Lower leg skin (tissue), 3 donors: ENCODE measurements at regions not wholly inside any gene's neighbourhood (a gene's known extent, or its start where the extent isn't known, plus 50 kb on each side); places are given as distances from the start of the nearest gene placed in this dataset.

Source experiments
- CTCF ChIP-seq, 3 donors: fragments of 450-650 bp; IDR thresholded peaks; one replicate each; pipeline ENCODE4 v1.5.1; 2016; ENCODE audit warnings: antibody characterized with exemption in 3 of 3, mild to moderate bottlenecking in 3 of 3, moderate library complexity in 2 of 3
- POLR2A ChIP-seq, 2 donors: fragments of 450-650 bp; IDR thresholded peaks; one replicate each; pipeline ENCODE4 v1.6.1; 2016 to 2017; ENCODE audit warnings: antibody characterized with exemption in 2 of 2, mild to moderate bottlenecking in 1 of 2, moderate library complexity in 1 of 2

GRCh38 chr4:57460967-57461366, 350.8 kb upstream of the IGFBP7 start:
- TF ChIP-seq CTCF (IDR thresholded peaks at IDR 0.05) (no peak), POLR2A (IDR thresholded peaks at IDR 0.05) (no peak)
